ENCODE measurements at regions not wholly inside any gene's neighbourhood (a gene's known extent, or its start where the extent isn't known, plus 50 kb on each side); places are given as distances from the start of the nearest gene placed in this dataset.

- no peak for DNase-seq
These were observed 273.3 kb upstream of the ZPLD1 start for GRCh38 chr3:102161384-102162006.

DNA sequence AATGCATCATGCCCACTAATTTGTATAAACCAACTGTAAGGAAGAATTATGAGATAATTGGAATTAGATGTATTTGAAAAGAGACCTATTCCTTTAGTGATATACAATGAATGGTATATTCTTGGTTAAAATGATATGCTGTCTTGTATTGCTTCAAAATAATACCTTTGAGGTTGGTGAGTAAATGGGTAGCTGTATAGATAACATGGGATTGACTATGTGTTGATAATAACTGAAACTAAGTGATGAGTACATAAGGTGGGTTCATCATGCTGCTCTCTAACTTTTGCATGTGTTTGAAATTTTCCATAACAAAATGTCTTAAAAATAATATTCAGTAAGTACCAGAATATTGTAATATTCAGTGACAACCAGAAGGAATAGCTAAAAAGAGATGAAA lies 272.6 kb upstream of the ZPLD1 start:
- no peak for DNase-seq

DNA sequence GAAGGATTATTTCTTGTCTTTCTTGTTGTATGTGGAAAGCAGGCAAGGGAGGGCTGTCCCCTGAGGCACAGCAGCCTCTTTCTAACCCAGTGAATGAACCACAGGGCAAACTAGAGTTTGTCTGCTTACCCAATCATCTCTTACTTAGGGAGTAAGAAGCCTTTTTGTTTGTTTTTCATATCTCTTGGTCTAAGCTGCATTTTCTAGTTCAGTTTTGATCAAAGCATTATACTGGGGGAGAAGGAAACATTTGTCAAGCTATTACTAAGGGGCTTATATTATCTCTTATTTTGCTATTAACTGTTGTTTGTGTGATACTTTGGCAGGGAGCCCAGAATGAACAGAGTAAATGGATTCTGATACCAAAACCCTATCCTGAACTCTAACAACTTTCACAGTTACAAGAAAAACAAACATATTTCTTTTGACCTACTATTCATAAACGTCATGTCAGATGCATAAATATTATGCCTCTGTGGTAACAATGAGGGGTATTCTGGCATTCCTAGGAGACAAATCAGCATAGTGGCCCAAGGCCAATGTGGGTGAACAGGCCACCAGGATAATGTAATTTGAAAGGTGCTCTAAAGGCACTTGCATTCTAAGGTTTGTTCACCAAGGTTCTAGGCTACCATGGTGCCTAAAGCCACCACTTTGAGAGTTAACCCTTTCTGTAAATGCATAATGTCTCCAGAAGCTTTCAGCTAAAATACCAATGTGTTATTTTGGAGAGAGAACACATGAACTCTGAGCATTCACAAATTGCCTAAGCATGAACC lies 271.6 kb upstream of the ZPLD1 start:
- peak; percentile 20 for DNase-seq

DNA sequence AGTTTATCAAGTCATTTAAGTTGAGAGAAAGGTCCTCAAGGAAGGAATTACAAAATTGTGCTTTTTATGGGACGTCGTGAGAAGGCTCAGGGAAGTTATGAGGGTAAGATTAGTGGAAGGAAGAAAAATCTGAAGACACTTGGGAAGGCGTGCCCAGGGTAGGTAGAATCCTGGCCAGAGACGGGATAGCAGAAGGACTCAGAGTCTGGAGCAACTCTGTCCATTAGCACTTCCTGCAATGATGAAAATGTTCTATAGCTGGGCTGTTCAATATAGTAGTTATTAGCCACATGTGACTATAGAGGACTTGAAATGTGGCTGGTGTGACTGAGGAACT lies 271.0 kb upstream of the ZPLD1 start:
- no peak for DNase-seq

GRCh38 chr3:102165367-102165766 lies 269.4 kb upstream of the ZPLD1 start:
- no peak for DNase-seq

DNA sequence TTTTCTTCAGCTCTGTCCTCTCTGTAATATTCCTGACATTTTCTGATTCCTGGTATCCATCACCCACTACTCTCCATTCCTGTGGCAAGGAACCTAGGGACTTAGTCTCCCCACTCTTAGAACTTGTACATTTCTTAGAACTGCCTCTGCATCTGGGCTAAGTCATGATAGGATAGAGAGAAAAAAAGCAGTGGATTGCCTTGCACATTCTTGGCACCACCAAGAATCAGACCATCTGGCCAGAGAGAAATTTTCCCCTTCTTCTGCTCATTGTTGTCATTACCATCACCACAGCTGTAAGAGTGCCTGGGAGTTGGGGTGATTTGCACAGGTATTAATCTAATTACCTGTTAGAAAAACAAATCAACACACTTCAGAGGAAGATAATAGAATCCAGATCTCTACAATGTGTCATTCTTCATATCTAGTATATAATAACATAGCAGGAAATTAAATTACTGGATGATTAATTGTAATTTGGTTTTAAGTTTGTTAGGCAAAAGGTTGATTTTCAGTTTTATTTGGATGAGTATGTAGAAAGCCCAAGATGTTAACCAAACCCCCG lies 264.8 kb upstream of the ZPLD1 start:
- DNase-seq, result no peak

DNA sequence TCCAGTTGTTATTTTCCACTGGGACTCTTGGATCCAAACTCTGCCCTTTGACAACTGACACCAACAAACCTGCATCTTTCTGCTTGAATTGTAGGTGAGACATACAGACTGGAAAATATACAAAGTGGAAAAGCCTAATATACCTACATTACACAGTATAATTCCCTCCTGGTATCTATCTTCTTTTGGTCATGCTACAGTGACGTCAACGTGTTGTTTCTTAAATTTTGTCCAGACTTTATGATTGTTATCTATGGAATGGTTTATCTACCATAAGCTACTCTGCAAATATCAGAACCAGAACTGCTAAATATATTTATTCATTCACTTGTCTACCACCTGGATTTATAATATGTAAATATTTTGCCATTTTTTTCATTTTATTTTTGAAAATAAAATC lies 264.3 kb upstream of the ZPLD1 start:
- no peak for DNase-seq

DNA sequence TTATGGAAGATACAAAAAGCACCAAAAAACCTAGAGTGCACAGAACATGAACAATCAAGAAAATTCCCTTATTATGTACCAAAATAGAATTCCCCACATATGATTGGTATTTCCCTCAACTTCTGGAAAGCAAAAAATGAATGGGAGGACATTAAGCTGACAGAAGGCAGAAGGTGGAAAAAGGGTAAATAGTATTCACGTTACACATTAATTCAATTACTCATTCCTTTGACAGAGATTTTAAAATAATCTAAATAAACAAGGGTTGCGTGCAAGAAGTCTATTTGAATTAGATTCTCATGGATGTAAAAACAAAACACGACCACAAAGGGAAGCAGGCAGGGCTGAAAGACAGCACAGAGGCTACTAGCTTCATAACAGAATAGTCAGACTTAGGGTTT lies 260.5 kb upstream of the ZPLD1 start:
- no peak for DNase-seq

- DNase-seq, result no peak
These were observed 259.9 kb upstream of the ZPLD1 start for GRCh38 chr3:102174832-102175374.

GRCh38 chr3:102176333-102177050 lies 258.3 kb upstream of the ZPLD1 start:
- no peak for DNase-seq

DNA sequence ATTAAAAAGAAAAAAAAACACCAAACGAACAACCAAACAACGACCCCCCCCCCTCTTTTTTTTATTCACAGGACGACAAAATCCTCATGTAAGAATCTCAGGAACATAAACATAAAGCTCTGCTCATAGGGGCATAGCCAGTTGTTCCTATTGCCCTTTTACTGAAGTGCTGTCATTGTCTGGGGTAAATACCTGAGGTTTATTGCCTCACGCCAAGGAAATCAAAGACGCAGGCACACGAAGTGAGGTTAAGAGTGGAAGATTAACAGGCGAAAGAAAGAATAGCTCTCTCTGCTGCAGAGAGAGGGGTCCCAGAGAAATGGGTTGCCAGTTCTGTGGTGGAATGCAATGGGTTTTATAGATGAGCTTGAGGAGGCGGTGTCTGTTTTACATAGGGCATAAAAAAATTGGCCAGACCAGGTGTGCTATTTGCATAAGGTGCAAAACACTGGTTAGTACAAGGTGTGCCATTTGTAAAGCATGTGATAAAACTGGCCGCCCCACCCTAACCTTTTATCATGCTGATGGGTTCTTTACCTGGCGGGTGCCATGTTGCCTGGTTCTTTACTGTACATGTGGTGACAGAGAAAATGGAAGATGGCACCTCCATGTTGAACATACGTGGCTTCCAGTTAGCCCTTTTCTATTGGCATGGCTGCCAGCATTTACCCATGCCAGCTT lies 257.6 kb upstream of the ZPLD1 start:
- DNase-seq, result no peak

GRCh38 chr3:102178817-102179216 lies 256.0 kb upstream of the ZPLD1 start:
- no peak for DNase-seq

DNA sequence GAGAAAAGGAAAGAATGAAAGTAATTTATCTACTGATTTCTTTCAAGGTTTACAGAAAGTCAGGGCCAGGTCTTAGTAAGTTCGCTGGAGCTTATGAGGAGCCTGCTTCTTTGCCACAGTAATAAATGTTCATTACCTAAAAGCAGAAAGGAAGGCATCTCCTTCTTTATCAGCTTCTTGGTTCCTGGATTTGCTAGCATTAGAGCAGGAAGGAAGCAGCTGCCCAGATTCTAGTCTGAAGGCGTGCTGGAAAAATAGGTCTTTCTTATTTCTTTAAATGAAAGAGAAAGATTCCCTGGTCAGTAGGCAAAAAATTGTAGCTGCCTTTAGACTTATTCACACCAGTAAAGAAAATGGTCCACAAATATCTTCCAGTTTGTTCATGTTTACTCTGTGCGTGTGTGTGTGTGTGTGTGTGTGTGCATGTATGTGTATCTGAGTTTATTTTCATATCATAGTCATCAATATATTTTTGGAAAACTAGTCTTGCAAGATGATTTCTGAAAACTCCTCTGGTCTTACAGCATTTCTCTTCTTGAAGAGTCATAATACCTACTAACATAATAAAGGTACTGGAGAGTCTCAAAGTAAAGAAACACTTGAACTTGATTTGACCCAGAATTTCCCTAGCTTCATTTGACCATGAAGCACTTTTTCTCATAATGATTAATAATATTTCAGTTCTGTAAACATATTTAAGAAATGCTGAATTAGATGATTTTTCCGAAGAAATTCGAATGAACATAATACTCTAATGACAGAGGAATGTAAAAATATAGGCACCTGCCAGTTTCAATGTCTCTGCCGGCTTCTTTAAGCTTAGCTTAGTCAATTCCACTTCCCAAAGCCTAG lies 255.3 kb upstream of the ZPLD1 start:
- no peak for DNase-seq

GRCh38 chr3:102180280-102180931 lies 254.4 kb upstream of the ZPLD1 start:
- peak; percentile 1 for DNase-seq

- DNase-seq, result peak; percentile 1
These were observed 253.5 kb upstream of the ZPLD1 start for GRCh38 chr3:102181175-102181920.

DNA sequence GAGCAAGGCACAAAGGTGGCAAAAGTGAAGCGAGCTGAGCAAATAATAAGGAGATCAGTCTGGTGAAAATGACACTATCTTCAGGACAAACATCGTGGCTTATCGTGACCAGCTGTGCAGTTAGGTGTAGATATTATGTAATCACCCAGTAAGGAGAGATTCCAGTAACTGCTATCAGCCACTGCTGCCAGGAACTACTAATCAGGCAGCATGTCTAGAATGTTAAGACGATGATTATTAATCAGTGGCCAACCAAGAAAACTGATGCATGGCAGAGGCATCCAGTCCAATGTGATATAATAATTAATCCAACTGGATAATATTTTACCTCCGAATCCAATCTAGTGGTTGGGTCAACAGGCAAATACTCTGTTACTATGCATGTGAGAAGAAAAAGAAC lies 252.7 kb upstream of the ZPLD1 start:
- DNase-seq, result no peak

GRCh38 chr3:102183186-102183585 lies 251.6 kb upstream of the ZPLD1 start:
- no peak for DNase-seq

- DNase-seq, result no peak
These were observed 251.2 kb upstream of the ZPLD1 start for GRCh38 chr3:102183623-102184022.

DNA sequence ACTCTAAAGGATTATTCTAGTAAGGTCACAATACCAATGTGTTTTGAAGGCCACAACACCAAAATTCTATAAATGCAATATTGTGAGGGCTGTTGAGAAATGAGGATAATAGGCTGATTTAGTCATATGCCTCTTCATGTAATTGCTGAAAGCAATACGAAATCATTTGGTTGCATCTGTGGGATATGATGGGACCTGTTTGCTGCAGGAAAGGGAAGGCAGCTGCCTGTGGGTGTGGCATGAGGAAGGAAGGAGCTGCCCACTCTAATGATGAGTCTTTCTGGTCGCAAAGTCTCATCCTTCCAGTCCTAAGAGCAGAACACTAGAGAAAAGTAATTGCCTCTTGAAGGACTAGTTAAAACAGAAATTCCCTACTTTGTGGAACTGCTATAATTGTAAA lies 245.3 kb upstream of the ZPLD1 start:
- no peak for DNase-seq

GRCh38 chr3:102189956-102190723 lies 244.7 kb upstream of the ZPLD1 start:
- DNase-seq, result no peak
